ENCODE measurements at regions not wholly inside any gene's neighbourhood (a gene's known extent, or its start where the extent isn't known, plus 50 kb on each side); places are given as distances from the start of the nearest gene placed in this dataset.

- TF ChIP-seq CTCF (conservative IDR thresholded peaks at IDR 0.05 in 1 of 2, IDR thresholded peaks at IDR 0.05 in 1 of 2; ENCODE audit: low read depth in 1 of 2, low read length in 2 of 2) (no peak), EZH2 (IDR thresholded peaks at IDR 0.05; ENCODE audit: low read length, missing control alignments) (no peak)
These were observed 258.0 kb downstream of the NSG2 start for GRCh38 chr5:174303437-174304045.
